Naive B cell (primary cell): ENCODE measurements at regions not wholly inside any gene's neighbourhood (a gene's known extent, or its start where the extent isn't known, plus 50 kb on each side); places are given as distances from the start of the nearest gene placed in this dataset.

Source experiments
- ATAC-seq, 2 donors: fragments of 150-1000 bp; cut with Tn5 transposase; 2 replicates each; pipeline ENCODE4 v1.10.0; 2021; ENCODE audit warnings: low read depth in 2 of 2, mild to moderate bottlenecking in 2 of 2, moderate library complexity in 2 of 2
- DNase-seq: peaks from one replicate; pipeline ENCODE4 v3.0.0; 2022
- H3K27ac Mint-ChIP-seq, 6 donors: one replicate each; pipeline ENCODE4 v1.8.0; 2020 to 2022; ENCODE audit warnings: mild to moderate bottlenecking in 6 of 6, mixed read lengths in 6 of 6, moderate library complexity in 5 of 6, inconsistent platforms in 2 of 6
- H3K27me3 Mint-ChIP-seq, 3 donors: one replicate each; pipeline ENCODE4 v1.8.0; 2021 to 2022; ENCODE audit warnings: mixed read lengths in 3 of 3, mild to moderate bottlenecking in 1 of 3
- H3K36me3 Mint-ChIP-seq, 2 donors: one replicate each; pipeline ENCODE4 v1.8.0; 2020 to 2022; ENCODE audit warnings: mixed read lengths in 2 of 2, inconsistent platforms in 1 of 2, mild to moderate bottlenecking in 1 of 2
- H3K4me1 Mint-ChIP-seq, 3 donors: one replicate each; pipeline ENCODE4 v1.8.0; 2020 to 2022; ENCODE audit warnings: mixed read lengths in 3 of 3, inconsistent platforms in 1 of 3, mild to moderate bottlenecking in 1 of 3, moderate library complexity in 1 of 3
- H3K4me3 Mint-ChIP-seq, 8 donors: one replicate each; pipeline ENCODE4 v1.8.0; 2020 to 2022; ENCODE audit warnings: mild to moderate bottlenecking in 8 of 8, mixed read lengths in 8 of 8, moderate library complexity in 8 of 8, inconsistent platforms in 2 of 8
- H3K9me3 Mint-ChIP-seq, 7 donors: one replicate each; pipeline ENCODE4 v1.8.0; 2020 to 2022; ENCODE audit warnings: mixed read lengths in 7 of 7, mild to moderate bottlenecking in 5 of 7, inconsistent platforms in 2 of 7, moderate library complexity in 1 of 7

- ATAC-seq (no peak), DNase-seq (no peak)
- no peak overlapping the region for H3K27ac Mint-ChIP-seq
- no peak overlapping the region for H3K4me3 Mint-ChIP-seq
- H3K36me3 Mint-ChIP-seq: no peaks in the 10 kb centered on the region
- peaks cover 0 to 5% (median 0%) of the 10 kb centered on the region in 3 donors for H3K27me3 Mint-ChIP-seq
- peaks cover 0 to 9% (median 3%) of the 10 kb centered on the region in 7 donors for H3K9me3 Mint-ChIP-seq
- no peaks in the 10 kb centered on the region for H3K4me1 Mint-ChIP-seq
These were observed 553.4 kb downstream of the ZIC1 start for GRCh38 chr3:147962408-147963164.

GRCh38 chr3:147963711-147964110 is 554.5 kb downstream of the ZIC1 start:
- Mint-ChIP-seq H3K27me3 (peaks cover 0 to 5% (median 0%) of the 10 kb centered on the region in 3 donors), H3K4me1 (no peaks in the 10 kb centered on the region), H3K27ac (no peak overlapping the region), H3K4me3 (no peak overlapping the region), H3K9me3 (peaks cover 0 to 6% (median 0%) of the 10 kb centered on the region in 7 donors), H3K36me3 (no peaks in the 10 kb centered on the region)
- DNase-seq: no peak
- ATAC-seq: no peak

GRCh38 chr3:147975165-147975564 is 566.0 kb downstream of the ZIC1 start:
- ATAC-seq (no peak), DNase-seq (no peak)
- H3K9me3 Mint-ChIP-seq: peaks cover 0 to 11% (median 4%) of the 10 kb centered on the region in 7 donors
- H3K36me3 Mint-ChIP-seq: no peaks in the 10 kb centered on the region
- H3K27ac Mint-ChIP-seq: no peak overlapping the region
- H3K4me3 Mint-ChIP-seq: no peak overlapping the region
- no peaks in the 10 kb centered on the region for H3K4me1 Mint-ChIP-seq
- no peaks in the 10 kb centered on the region for H3K27me3 Mint-ChIP-seq

GRCh38 chr3:147977001-147977400 is 567.8 kb downstream of the ZIC1 start:
- no peak overlapping the region for H3K27ac Mint-ChIP-seq
- no peak overlapping the region for H3K4me3 Mint-ChIP-seq
- peaks cover 0 to 11% (median 4%) of the 10 kb centered on the region in 7 donors for H3K9me3 Mint-ChIP-seq
- ATAC-seq (no peak), DNase-seq (no peak)
- no peaks in the 10 kb centered on the region for H3K27me3 Mint-ChIP-seq
- H3K4me1 Mint-ChIP-seq: no peaks in the 10 kb centered on the region
- no peaks in the 10 kb centered on the region for H3K36me3 Mint-ChIP-seq

GRCh38 chr3:147987549-147987948 is 578.4 kb downstream of the ZIC1 start:
- H3K27ac Mint-ChIP-seq: no peak overlapping the region
- ATAC-seq: no peak

GRCh38 chr3:147989344-147989743 is 580.2 kb downstream of the ZIC1 start:
- Mint-ChIP-seq H3K4me1 (no peaks in the 10 kb centered on the region), H3K27me3 (no peaks in the 10 kb centered on the region), H3K36me3 (no peaks in the 10 kb centered on the region), H3K4me3 (no peak overlapping the region), H3K27ac (no peak overlapping the region), H3K9me3 (peaks cover 0 to 2% (median 0%) of the 10 kb centered on the region in 7 donors)
- DNase-seq (no peak), ATAC-seq (no peak)

More at GRCh38 chr3:147987549-147987948, 578.4 kb downstream of the ZIC1 start:
- DNase-seq: no peak
- H3K27me3 Mint-ChIP-seq: no peaks in the 10 kb centered on the region
- no peaks in the 10 kb centered on the region for H3K36me3 Mint-ChIP-seq
- H3K9me3 Mint-ChIP-seq: peaks cover 0 to 2% (median 0%) of the 10 kb centered on the region in 7 donors
- H3K4me1 Mint-ChIP-seq: no peaks in the 10 kb centered on the region
- no peak overlapping the region for H3K4me3 Mint-ChIP-seq

- H3K36me3 Mint-ChIP-seq: no peaks in the 10 kb centered on the region
- no peak overlapping the region for H3K4me3 Mint-ChIP-seq
- peaks cover 0 to 5% (median 0%) of the 10 kb centered on the region in 7 donors for H3K9me3 Mint-ChIP-seq
- ATAC-seq: no peak
- H3K27me3 Mint-ChIP-seq: no peaks in the 10 kb centered on the region
- DNase-seq: no peak
- H3K4me1 Mint-ChIP-seq: no peaks in the 10 kb centered on the region
- no peak overlapping the region for H3K27ac Mint-ChIP-seq
These were observed 593.6 kb downstream of the ZIC1 start for GRCh38 chr3:148002705-148003205.

- DNase-seq (no peak), ATAC-seq (no peak)
- Mint-ChIP-seq H3K4me3 (no peak overlapping the region), H3K4me1 (no peaks in the 10 kb centered on the region), H3K27me3 (no peaks in the 10 kb centered on the region), H3K36me3 (no peaks in the 10 kb centered on the region), H3K9me3 (peaks cover 0 to 5% (median 0%) of the 10 kb centered on the region in 7 donors), H3K27ac (no peak overlapping the region)
These were observed 595.2 kb downstream of the ZIC1 start for GRCh38 chr3:148004331-148004730.

GRCh38 chr3:148005456-148005855 is 596.3 kb downstream of the ZIC1 start:
- no peak for DNase-seq
- peaks cover 0 to 5% (median 0%) of the 10 kb centered on the region in 7 donors for H3K9me3 Mint-ChIP-seq
- no peak overlapping the region for H3K4me3 Mint-ChIP-seq
- no peak overlapping the region for H3K27ac Mint-ChIP-seq
- no peaks in the 10 kb centered on the region for H3K36me3 Mint-ChIP-seq
- no peak for ATAC-seq
- no peaks in the 10 kb centered on the region for H3K27me3 Mint-ChIP-seq
- H3K4me1 Mint-ChIP-seq: no peaks in the 10 kb centered on the region

- ATAC-seq (no peak), DNase-seq (no peak)
- Mint-ChIP-seq H3K27me3 (no peaks in the 10 kb centered on the region), H3K27ac (no peak overlapping the region), H3K4me3 (no peak overlapping the region), H3K36me3 (no peaks in the 10 kb centered on the region), H3K9me3 (peaks cover 0 to 5% (median 0%) of the 10 kb centered on the region in 7 donors), H3K4me1 (no peaks in the 10 kb centered on the region)
These were observed 597.3 kb downstream of the ZIC1 start for GRCh38 chr3:148006508-148006907.

- no peak for DNase-seq
- Mint-ChIP-seq H3K36me3 (no peaks in the 10 kb centered on the region), H3K4me3 (no peak overlapping the region), H3K9me3 (peaks cover 0 to 5% (median 0%) of the 10 kb centered on the region in 7 donors), H3K4me1 (no peaks in the 10 kb centered on the region), H3K27ac (no peak overlapping the region), H3K27me3 (no peaks in the 10 kb centered on the region)
- ATAC-seq: no peak
These were observed 599.4 kb downstream of the ZIC1 start for GRCh38 chr3:148008591-148008990.

- no peaks in the 10 kb centered on the region for H3K36me3 Mint-ChIP-seq
- H3K27me3 Mint-ChIP-seq: no peaks in the 10 kb centered on the region
- no peaks in the 10 kb centered on the region for H3K4me1 Mint-ChIP-seq
- DNase-seq: no peak
- no peak for ATAC-seq
- H3K9me3 Mint-ChIP-seq: peaks cover 0 to 19% (median 6%) of the 10 kb centered on the region in 7 donors
- no peak overlapping the region for H3K4me3 Mint-ChIP-seq
- no peak overlapping the region for H3K27ac Mint-ChIP-seq
These were observed 611.7 kb downstream of the ZIC1 start for GRCh38 chr3:148020861-148021260.

GRCh38 chr3:148021381-148021780 is 612.2 kb downstream of the ZIC1 start:
- peaks cover 0 to 19% (median 8%) of the 10 kb centered on the region in 7 donors for H3K9me3 Mint-ChIP-seq
- no peak overlapping the region for H3K27ac Mint-ChIP-seq
- no peaks in the 10 kb centered on the region for H3K27me3 Mint-ChIP-seq
- no peak overlapping the region for H3K4me3 Mint-ChIP-seq
- DNase-seq (no peak), ATAC-seq (no peak)
- no peaks in the 10 kb centered on the region for H3K4me1 Mint-ChIP-seq
- H3K36me3 Mint-ChIP-seq: no peaks in the 10 kb centered on the region

- Mint-ChIP-seq H3K4me3 (no peak overlapping the region), H3K4me1 (no peaks in the 10 kb centered on the region), H3K36me3 (no peaks in the 10 kb centered on the region), H3K27ac (no peak overlapping the region), H3K27me3 (no peaks in the 10 kb centered on the region), H3K9me3 (peaks cover 0 to 10% (median 1%) of the 10 kb centered on the region in 7 donors)
- DNase-seq (no peak), ATAC-seq (no peak)
These were observed 614.8 kb downstream of the ZIC1 start for GRCh38 chr3:148023994-148024393.
